ENCODE measurements at regions not wholly inside any gene's neighbourhood (a gene's known extent, or its start where the extent isn't known, plus 50 kb on each side); places are given as distances from the start of the nearest gene placed in this dataset.

GRCh38 chr1:216823731-216824130 lies 100.5 kb upstream of the ESRRG start:
- Histone ChIP-seq H3K27me3 (ENCODE audit: control insufficient read depth, insufficient read depth, low read length) (no peaks in the 10 kb centered on the region), H3K4me3 (replicated peaks in 1 of 4; ENCODE audit: control extremely low read depth in 1 of 4, insufficient read depth in 1 of 4, low read depth in 3 of 4, low read length in 4 of 4) (no peak overlapping the region), H2AFZ (ENCODE audit: low read length) (no peak overlapping the region), H3K9ac (ENCODE audit: insufficient read depth, low read length) (no peak overlapping the region), H3K79me2 (ENCODE audit: control insufficient read depth, insufficient read depth, low read length) (no peaks in the 10 kb centered on the region), H3K9me3 (ENCODE audit: control insufficient read depth, insufficient read depth, low read depth, low read length) (no peaks in the 10 kb centered on the region), H3K4me1 (ENCODE audit: control insufficient read depth, extremely low read depth, insufficient read depth, low read length) (no peaks in the 10 kb centered on the region), H3K36me3 (ENCODE audit: control insufficient read depth, insufficient read depth, low read length) (no peaks in the 10 kb centered on the region), H3K4me2 (ENCODE audit: extremely low read depth, insufficient read depth, low read length) (no peak overlapping the region), H4K20me1 (ENCODE audit: control insufficient read depth, extremely low read depth, insufficient read depth, low read length) (no peaks in the 10 kb centered on the region), H3K27ac (ENCODE audit: insufficient read depth, low read length) (no peak overlapping the region)
- TF ChIP-seq EZH2 (IDR thresholded peaks at IDR 0.05; ENCODE audit: low read length, missing control alignments) = no peak
- TF ChIP-seq, protein P1, sequence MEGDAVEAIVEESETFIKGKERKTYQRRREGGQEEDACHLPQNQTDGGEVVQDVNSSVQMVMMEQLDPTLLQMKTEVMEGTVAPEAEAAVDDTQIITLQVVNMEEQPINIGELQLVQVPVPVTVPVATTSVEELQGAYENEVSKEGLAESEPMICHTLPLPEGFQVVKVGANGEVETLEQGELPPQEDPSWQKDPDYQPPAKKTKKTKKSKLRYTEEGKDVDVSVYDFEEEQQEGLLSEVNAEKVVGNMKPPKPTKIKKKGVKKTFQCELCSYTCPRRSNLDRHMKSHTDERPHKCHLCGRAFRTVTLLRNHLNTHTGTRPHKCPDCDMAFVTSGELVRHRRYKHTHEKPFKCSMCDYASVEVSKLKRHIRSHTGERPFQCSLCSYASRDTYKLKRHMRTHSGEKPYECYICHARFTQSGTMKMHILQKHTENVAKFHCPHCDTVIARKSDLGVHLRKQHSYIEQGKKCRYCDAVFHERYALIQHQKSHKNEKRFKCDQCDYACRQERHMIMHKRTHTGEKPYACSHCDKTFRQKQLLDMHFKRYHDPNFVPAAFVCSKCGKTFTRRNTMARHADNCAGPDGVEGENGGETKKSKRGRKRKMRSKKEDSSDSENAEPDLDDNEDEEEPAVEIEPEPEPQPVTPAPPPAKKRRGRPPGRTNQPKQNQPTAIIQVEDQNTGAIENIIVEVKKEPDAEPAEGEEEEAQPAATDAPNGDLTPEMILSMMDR (conservative IDR thresholded peaks at IDR 0.05 in 1 of 2, IDR thresholded peaks at IDR 0.05 in 1 of 2; ENCODE audit: low read depth in 1 of 2, low read length in 2 of 2) = no peak
- DNase-seq (ENCODE audit: low read depth in 2 of 2) = no peak

GRCh38 chr1:216822480-216822879 lies 99.3 kb upstream of the ESRRG start:
- Histone ChIP-seq H3K4me1 (ENCODE audit: control insufficient read depth, extremely low read depth, insufficient read depth, low read length) (no peaks in the 10 kb centered on the region), H3K27ac (ENCODE audit: insufficient read depth, low read length) (no peak overlapping the region), H4K20me1 (ENCODE audit: control insufficient read depth, extremely low read depth, insufficient read depth, low read length) (no peaks in the 10 kb centered on the region), H3K4me3 (replicated peaks in 1 of 4; ENCODE audit: control extremely low read depth in 1 of 4, insufficient read depth in 1 of 4, low read depth in 3 of 4, low read length in 4 of 4) (no peak overlapping the region), H3K27me3 (ENCODE audit: control insufficient read depth, insufficient read depth, low read length) (no peaks in the 10 kb centered on the region), H3K4me2 (ENCODE audit: extremely low read depth, insufficient read depth, low read length) (no peak overlapping the region), H2AFZ (ENCODE audit: low read length) (no peak overlapping the region), H3K9ac (ENCODE audit: insufficient read depth, low read length) (no peak overlapping the region), H3K9me3 (ENCODE audit: control insufficient read depth, insufficient read depth, low read depth, low read length) (no peaks in the 10 kb centered on the region), H3K36me3 (ENCODE audit: control insufficient read depth, insufficient read depth, low read length) (no peaks in the 10 kb centered on the region), H3K79me2 (ENCODE audit: control insufficient read depth, insufficient read depth, low read length) (no peaks in the 10 kb centered on the region)
- DNase-seq (ENCODE audit: low read depth in 2 of 2) = no peak
- TF ChIP-seq, protein P1 (conservative IDR thresholded peaks at IDR 0.05 in 1 of 2, IDR thresholded peaks at IDR 0.05 in 1 of 2; ENCODE audit: low read depth in 1 of 2, low read length in 2 of 2) = no peak
- TF ChIP-seq EZH2 (IDR thresholded peaks at IDR 0.05; ENCODE audit: low read length, missing control alignments) = no peak

DNA sequence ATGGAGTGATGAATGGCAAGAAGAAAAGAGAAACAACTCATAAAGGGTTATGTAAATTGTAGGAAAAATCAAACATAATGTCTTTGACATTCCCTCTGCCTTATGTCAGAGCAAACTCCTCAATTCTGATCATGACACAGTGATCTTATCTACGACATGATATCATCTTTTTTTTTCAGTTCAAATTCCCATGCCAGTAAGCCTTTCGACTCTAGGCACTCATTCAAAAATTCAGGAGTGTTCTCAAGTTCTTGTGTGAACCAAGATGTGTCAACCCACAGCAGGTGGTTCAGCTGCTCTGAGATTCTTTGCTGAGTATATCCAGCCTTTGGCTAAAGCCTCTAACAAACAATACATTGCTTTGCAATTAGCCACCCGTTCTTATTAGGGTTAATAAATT lies 97.1 kb upstream of the ESRRG start:
- Histone ChIP-seq H3K79me2 (ENCODE audit: control insufficient read depth, insufficient read depth, low read length) (no peaks in the 10 kb centered on the region), H3K4me2 (ENCODE audit: extremely low read depth, insufficient read depth, low read length) (no peak overlapping the region), H2AFZ (ENCODE audit: low read length) (no peak overlapping the region), H3K4me1 (ENCODE audit: control insufficient read depth, extremely low read depth, insufficient read depth, low read length) (peaks cover 2% of the 10 kb centered on the region), H3K27me3 (ENCODE audit: control insufficient read depth, insufficient read depth, low read length) (no peaks in the 10 kb centered on the region), H4K20me1 (ENCODE audit: control insufficient read depth, extremely low read depth, insufficient read depth, low read length) (no peaks in the 10 kb centered on the region), H3K9me3 (ENCODE audit: control insufficient read depth, insufficient read depth, low read depth, low read length) (no peaks in the 10 kb centered on the region), H3K36me3 (ENCODE audit: control insufficient read depth, insufficient read depth, low read length) (no peaks in the 10 kb centered on the region), H3K27ac (ENCODE audit: insufficient read depth, low read length) (no peak overlapping the region), H3K9ac (ENCODE audit: insufficient read depth, low read length) (no peak overlapping the region), H3K4me3 (replicated peaks in 1 of 4; ENCODE audit: control extremely low read depth in 1 of 4, insufficient read depth in 1 of 4, low read depth in 3 of 4, low read length in 4 of 4) (no peak overlapping the region)
- peak in 1 of 2 donors; percentile 69 for DNase-seq (ENCODE audit: low read depth in 2 of 2)
- TF ChIP-seq, protein P1 (conservative IDR thresholded peaks at IDR 0.05 in 1 of 2, IDR thresholded peaks at IDR 0.05 in 1 of 2; ENCODE audit: low read depth in 1 of 2, low read length in 2 of 2) = no peak
- TF ChIP-seq EZH2 (IDR thresholded peaks at IDR 0.05; ENCODE audit: low read length, missing control alignments) = no peak

Data from fibroblast of lung (primary cell).